Activated CD8-positive, alpha-beta memory T cell treated with anti-CD3 and anti-CD28 coated beads for 24 hours (primary cell): ENCODE measurements at regions not wholly inside any gene's neighbourhood (a gene's known extent, or its start where the extent isn't known, plus 50 kb on each side); places are given as distances from the start of the nearest gene placed in this dataset.
"Not testable (repeated sequence)": the region's sequence is repeated elsewhere in the genome, so short reads cannot be mapped to it uniquely, and the experiment has no call there.

ENCODE experiments used
- DNase-seq: peaks from one replicate; pipeline ENCODE4 v3.0.0-alpha.2; 2020

GRCh38 chr3:15996496-15996895 lies 178.0 kb upstream of the GALNT15 start:
- not testable (repeated sequence) for DNase-seq

GRCh38 chr3:15997274-15997943 lies 177.1 kb upstream of the GALNT15 start:
- DNase-seq = no peak

DNA sequence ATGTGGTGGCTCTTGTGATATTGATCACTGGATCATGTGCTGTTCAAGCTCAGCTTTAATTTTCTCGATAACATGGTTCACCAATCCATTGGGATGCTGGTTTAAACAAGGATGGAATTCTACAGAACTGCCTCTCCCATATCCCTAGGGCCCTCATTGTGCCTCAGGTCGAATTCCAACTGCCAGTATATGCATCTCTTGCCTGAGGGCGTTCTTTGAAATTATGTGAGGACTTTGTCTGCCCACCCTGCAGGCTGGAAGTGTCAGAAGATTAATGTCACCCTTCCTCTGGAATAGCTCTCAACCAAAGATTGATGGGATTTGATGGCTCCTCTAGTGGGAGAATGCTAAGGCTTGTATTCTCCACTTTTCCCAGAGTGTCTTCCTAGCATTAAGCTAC lies 175.6 kb upstream of the GALNT15 start:
- DNase-seq = no peak

- no peak for DNase-seq
Measured at GRCh38 chr3:16004812-16005211, 169.7 kb upstream of the GALNT15 start.

- no peak for DNase-seq
Measured at GRCh38 chr3:16011376-16011775, 163.1 kb upstream of the GALNT15 start.

DNA sequence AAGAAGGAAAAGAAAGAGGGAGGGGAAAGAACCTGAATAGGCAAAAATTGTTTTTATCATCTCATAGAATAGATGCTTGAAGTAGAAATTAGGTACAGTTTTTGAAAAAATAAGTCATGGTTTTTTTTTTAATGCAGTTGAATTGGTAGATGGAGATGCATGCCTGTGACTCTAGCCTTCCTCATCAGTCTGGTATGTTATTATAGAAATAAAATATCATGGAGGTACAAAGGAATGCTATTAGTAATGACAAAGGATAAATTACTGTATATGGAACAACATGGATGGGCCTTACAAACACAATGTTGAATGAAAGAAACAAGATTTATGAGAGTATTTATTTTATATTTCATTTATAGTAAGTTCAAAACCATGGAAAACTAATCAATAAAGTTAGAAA lies 162.4 kb upstream of the GALNT15 start:
- DNase-seq = no peak

- no peak for DNase-seq
Measured at GRCh38 chr3:16013568-16013967, 160.9 kb upstream of the GALNT15 start.

DNA sequence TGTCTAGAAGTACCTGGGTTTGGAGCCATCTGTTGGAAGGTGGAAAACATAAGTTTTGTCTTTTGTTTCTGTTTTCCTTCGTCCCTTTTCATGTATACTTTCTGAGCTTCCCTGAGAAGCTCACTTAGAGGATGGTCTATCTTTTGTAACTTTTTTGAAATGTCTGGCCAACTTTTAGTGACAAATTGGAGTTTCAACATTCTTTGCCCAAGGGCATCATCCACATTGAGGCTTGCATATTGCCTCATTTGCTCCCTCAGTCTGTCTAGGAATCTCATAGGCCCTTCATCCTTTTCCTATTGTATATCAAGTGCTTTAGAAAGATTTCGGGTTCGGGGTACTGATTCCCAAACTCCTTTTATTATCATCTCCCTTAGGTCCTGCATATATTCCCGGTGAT lies 152.7 kb upstream of the GALNT15 start:
- not testable (repeated sequence) for DNase-seq

- DNase-seq = not testable (repeated sequence)
Measured at GRCh38 chr3:16023881-16024280, 150.6 kb upstream of the GALNT15 start.

DNA sequence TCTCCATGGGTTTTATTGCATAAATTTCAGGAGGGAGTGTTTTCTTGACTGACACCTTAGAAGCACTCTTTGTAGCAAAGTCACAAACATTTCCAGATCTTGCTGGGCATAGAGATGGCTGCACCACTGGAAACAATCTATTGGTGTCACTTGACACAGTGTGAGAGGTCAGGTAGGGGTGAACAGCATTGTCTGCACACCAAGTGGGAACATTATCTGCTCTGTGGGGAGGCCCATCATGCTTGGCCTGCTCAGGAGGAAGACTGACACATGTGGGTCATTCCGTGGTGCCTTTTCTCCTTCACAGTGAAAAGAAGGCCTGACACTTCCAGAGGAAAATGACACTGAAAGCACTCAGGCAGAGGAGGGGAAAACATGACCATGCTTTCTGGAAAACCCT lies 149.9 kb upstream of the GALNT15 start:
- DNase-seq = no peak

- DNase-seq = no peak
Measured at GRCh38 chr3:16026753-16027152, 147.7 kb upstream of the GALNT15 start.

GRCh38 chr3:16028604-16029003 lies 145.9 kb upstream of the GALNT15 start:
- DNase-seq = no peak

GRCh38 chr3:16030342-16030741 lies 144.1 kb upstream of the GALNT15 start:
- DNase-seq = no peak

GRCh38 chr3:16031434-16031833 lies 143.0 kb upstream of the GALNT15 start:
- no peak for DNase-seq

GRCh38 chr3:16033889-16034687 lies 140.4 kb upstream of the GALNT15 start:
- no peak for DNase-seq

DNA sequence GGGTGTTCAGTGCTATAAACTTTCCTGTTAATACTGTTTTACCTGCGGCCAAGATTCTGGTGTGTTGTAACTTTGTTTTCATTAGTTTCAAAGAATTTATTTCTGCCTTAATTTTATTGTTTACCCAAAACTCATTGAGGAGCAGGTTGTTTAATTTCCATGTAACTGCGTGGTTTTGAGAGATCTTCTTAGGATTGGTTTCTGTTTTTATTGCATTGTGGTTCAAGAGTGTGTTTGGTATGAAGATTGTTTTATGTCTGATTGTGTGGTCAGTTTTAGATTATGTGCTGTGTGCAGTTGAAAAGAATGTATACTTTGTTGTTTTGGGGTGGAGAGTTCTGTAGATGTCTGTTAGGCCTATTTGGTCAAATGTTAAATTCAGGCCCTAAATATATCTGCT lies 133.5 kb upstream of the GALNT15 start:
- DNase-seq = no peak

- no peak for DNase-seq
Measured at GRCh38 chr3:16048435-16049318, 125.8 kb upstream of the GALNT15 start.

DNA sequence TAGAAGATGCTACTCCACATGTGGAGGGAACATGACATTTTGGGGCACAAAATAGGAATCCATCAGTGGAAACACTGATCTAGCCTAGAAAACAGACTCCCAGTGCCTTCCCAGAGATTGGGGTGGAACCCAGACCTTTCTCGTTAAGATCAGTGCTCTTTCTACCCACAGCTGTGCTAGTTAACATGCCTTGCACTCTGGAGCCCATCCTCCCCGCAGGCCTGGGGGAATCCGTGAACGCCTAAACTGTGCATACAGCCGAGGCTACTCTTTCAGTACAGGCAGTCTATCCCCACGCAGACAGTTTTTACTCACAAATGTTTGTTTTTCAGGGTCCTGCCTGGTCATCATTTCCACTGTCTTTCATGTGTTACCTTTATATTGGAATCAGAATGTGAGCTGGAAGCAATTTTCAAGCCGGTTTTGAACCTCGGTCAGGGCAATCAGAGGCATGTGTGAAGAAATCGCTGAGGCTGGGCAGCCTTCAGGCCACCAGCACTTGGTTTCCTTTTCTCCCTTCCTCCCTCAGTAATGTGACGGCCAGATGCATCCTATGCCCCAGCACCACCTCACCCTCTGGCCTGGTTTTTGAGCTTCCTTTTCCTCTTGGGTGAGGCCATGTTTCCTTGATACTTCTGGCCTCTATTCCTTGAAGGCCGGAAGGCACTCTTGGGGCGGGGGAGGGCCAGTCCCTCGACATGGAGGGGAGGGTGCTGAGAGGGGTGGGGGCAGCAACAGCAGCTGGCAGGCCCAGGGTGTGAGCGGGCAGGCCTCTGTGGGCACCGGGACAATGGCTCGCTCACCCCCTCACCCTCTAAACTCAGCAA lies 123.6 kb upstream of the GALNT15 start:
- DNase-seq = no peak

GRCh38 chr3:16051691-16052090 lies 122.8 kb upstream of the GALNT15 start:
- no peak for DNase-seq

DNA sequence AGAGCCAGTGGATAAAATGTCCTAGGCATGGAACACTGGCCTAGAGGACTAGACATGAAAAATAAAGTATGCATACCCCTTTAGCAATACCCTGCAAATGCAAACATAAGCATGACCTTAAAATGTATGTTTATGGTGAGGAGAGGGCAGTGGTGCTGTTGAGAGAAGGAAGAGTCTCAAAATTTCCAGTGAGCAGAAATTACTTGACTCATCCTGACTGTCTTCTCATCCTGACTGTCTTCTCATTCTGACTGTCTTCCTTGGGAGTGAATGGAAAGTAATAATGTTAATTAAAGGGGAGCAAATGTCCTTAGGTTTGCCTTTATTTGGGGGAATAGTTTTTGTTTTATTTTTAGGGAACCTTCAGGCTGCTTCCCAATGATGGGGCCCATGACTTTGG lies 121.5 kb upstream of the GALNT15 start:
- no peak for DNase-seq

GRCh38 chr3:16053794-16054193 lies 120.7 kb upstream of the GALNT15 start:
- no peak for DNase-seq

- DNase-seq = no peak
Measured at GRCh38 chr3:16055606-16056211, 118.8 kb upstream of the GALNT15 start.
